Stimulated activated CD8-positive, alpha-beta memory T cell treated with anti-CD3 and anti-CD28 coated beads, Interleukin-4, amount 100 ng/mL, for 4 hours (primary cell): ENCODE measurements at regions not wholly inside any gene's neighbourhood (a gene's known extent, or its start where the extent isn't known, plus 50 kb on each side); places are given as distances from the start of the nearest gene placed in this dataset.

Experiments used
- DNase-seq, 2 donors: peaks; one replicate each; pipeline ENCODE4 v3.0.0-alpha.2; 2020; ENCODE audit warnings: low read depth in 2 of 2, low spot score in 1 of 2

GRCh38 chr17:5861246-5861645 lies 208.9 kb upstream of the WSCD1 start:
- DNase-seq: no peak

GRCh38 chr17:5861854-5862253 lies 208.3 kb upstream of the WSCD1 start:
- DNase-seq: no peak

GRCh38 chr17:5862395-5862794 lies 207.8 kb upstream of the WSCD1 start:
- no peak for DNase-seq

- no peak for DNase-seq
Measured at GRCh38 chr17:5864741-5865657, 205.2 kb upstream of the WSCD1 start.

GRCh38 chr17:5866978-5867377 lies 203.2 kb upstream of the WSCD1 start:
- DNase-seq: no peak

- no peak for DNase-seq
Measured at GRCh38 chr17:5869041-5869745, 201.0 kb upstream of the WSCD1 start.

GRCh38 chr17:5870231-5870953 lies 199.8 kb upstream of the WSCD1 start:
- no peak for DNase-seq

- DNase-seq: no peak
Measured at GRCh38 chr17:5871666-5872065, 198.5 kb upstream of the WSCD1 start.

GRCh38 chr17:5872831-5873230 lies 197.3 kb upstream of the WSCD1 start:
- DNase-seq: no peak

GRCh38 chr17:5873781-5874180 lies 196.4 kb upstream of the WSCD1 start:
- no peak for DNase-seq

GRCh38 chr17:5874486-5874885 lies 195.7 kb upstream of the WSCD1 start:
- no peak for DNase-seq

- no peak for DNase-seq
Measured at GRCh38 chr17:5877366-5877765, 192.8 kb upstream of the WSCD1 start.

GRCh38 chr17:5877948-5878347 lies 192.2 kb upstream of the WSCD1 start:
- no peak for DNase-seq

- DNase-seq: no peak
Measured at GRCh38 chr17:5881849-5882248, 188.3 kb upstream of the WSCD1 start.

- DNase-seq: no peak
Measured at GRCh38 chr17:5883775-5884665, 186.2 kb upstream of the WSCD1 start.

GRCh38 chr17:5885336-5885735 lies 184.8 kb upstream of the WSCD1 start:
- no peak for DNase-seq

GRCh38 chr17:5888811-5889210 lies 181.4 kb upstream of the WSCD1 start:
- no peak for DNase-seq

GRCh38 chr17:5892921-5893675 lies 177.1 kb upstream of the WSCD1 start:
- no peak for DNase-seq

- no peak for DNase-seq
Measured at GRCh38 chr17:5893741-5894140, 176.4 kb upstream of the WSCD1 start.

- DNase-seq: no peak
Measured at GRCh38 chr17:5895276-5895675, 174.9 kb upstream of the WSCD1 start.
